Spleen (tissue), 11 donors: ENCODE measurements at regions not wholly inside any gene's neighbourhood (a gene's known extent, or its start where the extent isn't known, plus 50 kb on each side); places are given as distances from the start of the nearest gene placed in this dataset.
"Not testable (repeated sequence)": the region's sequence is repeated elsewhere in the genome, so short reads cannot be mapped to it uniquely, and the experiment has no call there.

Experiments used
- DNase-seq: peaks from one replicate; pipeline ENCODE4 v3.0.0-alpha.2; 2020
- H3K27ac ChIP-seq, 8 donors: fragments of 200-600 bp; sonication (generic) in 7 of 8; 1 replicate in 4 of 8; 2 replicates in 4 of 8; pipeline versions ENCODE4 v1.5.0 to v1.8.0; 2016 to 2021; ENCODE audit warnings: inconsistent platforms in 4 of 8, mild to moderate bottlenecking in 4 of 8, moderate library complexity in 1 of 8
- H3K27me3 ChIP-seq, 7 donors: fragments of 200-600 bp; sonication (generic) in 6 of 7; replicated peaks in 1 of 7; 1 replicate in 4 of 7; 2 replicates in 3 of 7; pipeline versions ENCODE4 v1.5.0 to v1.8.0; 2016 to 2021; ENCODE audit warnings: inconsistent platforms in 3 of 7, mild to moderate bottlenecking in 1 of 7
- H3K36me3 ChIP-seq, 6 donors: fragments of 200-600 bp; sonication (generic) in 5 of 6; 1 replicate in 4 of 6; 2 replicates in 2 of 6; pipeline versions ENCODE4 v1.5.0 to v1.8.0; 2016 to 2021; ENCODE audit warnings: inconsistent platforms in 2 of 6
- H3K4me1 ChIP-seq, 6 donors: fragments of 200-600 bp; sonication (generic) in 5 of 6; 1 replicate in 3 of 6; 2 replicates in 3 of 6; pipeline versions ENCODE4 v1.5.0 to v1.8.0; 2016 to 2021; ENCODE audit warnings: inconsistent platforms in 3 of 6
- H3K4me3 ChIP-seq, 8 donors: fragments of 200-600 bp; sonication (generic) in 7 of 8; 1 replicate in 4 of 8; 2 replicates in 4 of 8; pipeline versions ENCODE4 v1.5.0 to v1.8.0; 2016 to 2021; ENCODE audit warnings: inconsistent platforms in 4 of 8, mild to moderate bottlenecking in 4 of 8, moderate library complexity in 2 of 8
- H3K9me3 ChIP-seq, 8 donors: fragments of 200-600 bp; sonication (generic) in 7 of 8; 1 replicate in 4 of 8; 2 replicates in 4 of 8; pipeline versions ENCODE4 v1.5.0 to v1.8.0; 2016 to 2021; ENCODE audit warnings: inconsistent platforms in 4 of 8
- CTCF ChIP-seq, 11 experiments: fragments of 200-600 bp in 7 of 11; fragments of 450-650 bp in 4 of 11; sonication (generic) in 4 of 11; IDR thresholded peaks in 8 of 11; conservative IDR thresholded peaks in 3 of 11; 1 replicate in 7 of 11; 2 replicates in 4 of 11; pipeline versions ENCODE4 v1.4.0 to v1.8.0; 2016 to 2021; ENCODE audit warnings: antibody characterized with exemption in 11 of 11, inconsistent platforms in 4 of 11, mild to moderate bottlenecking in 1 of 11
- POLR2A ChIP-seq, 3 donors: fragments of 450-650 bp; IDR thresholded peaks; one replicate each; pipeline ENCODE4 v1.5.1; 2017; ENCODE audit warnings: antibody characterized with exemption in 3 of 3, mild to moderate bottlenecking in 1 of 3
- POLR2AphosphoS5 ChIP-seq, 3 donors: sonication (generic); formaldehyde crosslinking; IDR thresholded peaks; one replicate each; pipeline ENCODE4 v1.5.1; 2017; ENCODE audit warnings: antibody characterized with exemption in 3 of 3
- WGBS, 5 donors: extraction: QIAGEN DNeasy Blood & Tissue Kit in 3 of 5; methylation state at CpG; one replicate each; pipeline versions ENCODE4 v1.1.5 to v1.1.7; 2013 to 2018; 5-methylcytosine and 5-hydroxymethylcytosine counted together
- intact Hi-C: fragments of 100-400 bp; cut with DNase I; formaldehyde crosslinking; loops from one replicate; pipeline ENCODE4 v1.15.0; 2023; ENCODE audit warnings: low total_unique reads
- donor health status: healthy with polysubstance abuse.
- donor health status: DM: no; HTN: no; CAD: no; lungs with moderate emphysema.
- donor health status: DM: no; HTN: no; CAD: no.
- donor health status: Bipolar disorder and iron deficiency.
- donor health status: healthy.
- donor health status: DM: no; HTN: no; CAD: no.
- donor health status: DM: yes; HTN: yes; CAD: no.

DNA sequence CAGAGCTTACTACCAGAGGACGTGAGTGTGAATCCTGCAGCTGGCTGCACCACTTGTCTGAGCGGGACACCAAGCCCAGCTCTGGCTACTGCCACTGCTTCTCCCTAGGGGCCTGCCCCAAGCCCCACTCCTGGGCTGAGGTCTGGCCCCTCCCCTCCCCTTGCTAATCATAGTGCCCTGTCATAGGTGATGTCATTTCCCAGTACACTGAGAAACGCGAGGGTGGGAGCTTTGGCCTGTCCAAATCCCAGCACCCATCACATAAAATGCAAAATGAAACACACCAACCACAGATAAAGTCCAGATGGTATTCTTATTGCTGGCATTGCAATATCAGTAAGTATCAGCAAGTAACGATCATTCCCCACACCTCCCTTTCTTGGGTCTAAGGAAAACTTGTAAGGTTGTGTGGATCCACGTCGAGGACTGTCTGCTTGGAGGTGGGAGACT is 77.7 kb downstream of the TOMM20 start:
- 54 to 75% (median 71%) methylated on average over 7 of the region's 7 CpGs for WGBS, 5 donors

DNA sequence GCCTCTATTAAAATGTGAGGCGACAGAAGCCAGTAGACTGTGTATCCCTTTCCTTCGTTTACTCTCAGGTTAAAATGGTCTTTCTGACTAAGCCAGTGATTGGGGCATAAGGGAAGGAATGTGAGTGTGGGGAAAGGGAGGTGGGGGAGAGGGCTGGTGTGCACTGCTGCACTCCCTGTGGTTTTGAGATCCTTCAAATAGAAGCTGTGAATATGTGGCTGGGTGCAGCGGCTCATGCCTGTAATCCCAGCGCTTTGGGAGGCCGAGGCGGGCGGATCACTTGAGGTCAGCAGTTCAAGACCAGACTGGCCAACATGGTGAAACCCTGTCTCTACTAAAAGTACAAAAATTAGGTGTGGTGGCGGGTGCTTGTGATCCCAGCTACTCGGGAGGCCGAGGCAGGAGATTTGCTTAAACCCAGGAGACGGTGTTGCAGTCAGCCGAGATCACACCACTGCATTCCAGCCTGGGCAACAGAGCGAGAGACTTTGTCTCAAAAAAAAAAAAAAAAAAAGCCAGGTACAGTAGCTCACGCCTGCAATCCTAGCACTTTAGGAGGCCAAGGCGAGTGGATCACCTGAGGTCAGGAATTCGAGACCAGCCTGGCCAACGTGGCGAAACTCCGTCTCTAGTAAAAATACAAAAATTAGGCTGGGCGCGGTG is 78.8 kb downstream of the TOMM20 start:
- H3K36me3 ChIP-seq, H3K27ac ChIP-seq, DNase-seq, H3K9me3 ChIP-seq, H3K27me3 ChIP-seq, intact Hi-C loops, H3K4me3 ChIP-seq: not testable (repeated sequence)
- H3K4me1 ChIP-seq, result peaks cover 4 to 21% (median 15%) of the 10 kb centered on the region in 6 donors
- 89 to 96% (median 92%) methylated on average over 21 of the region's 21 CpGs for WGBS, 5 donors

More for the DNA sequence above, 77.7 kb downstream of the TOMM20 start:
- Histone ChIP-seq H3K4me3 (no peak overlapping the region), H3K9me3 (no peaks in the 10 kb centered on the region), H3K4me1 (peaks cover 4 to 21% (median 15%) of the 10 kb centered on the region in 6 donors), H3K27me3 (no peaks in the 10 kb centered on the region), H3K27ac (no peak overlapping the region), H3K36me3 (no peaks in the 10 kb centered on the region)
- no peak for TF ChIP-seq POLR2AphosphoS5 (IDR thresholded peaks at IDR 0.05)
- TF ChIP-seq POLR2A (IDR thresholded peaks at IDR 0.05), result no peak
- no peak for TF ChIP-seq CTCF (IDR thresholded peaks at IDR 0.05 in 8 of 11, conservative IDR thresholded peaks at IDR 0.05 in 3 of 11)
- intact Hi-C loops, result no loop called here
- no peak for DNase-seq

- Histone ChIP-seq H3K27ac (no peak overlapping the region), H3K27me3 (no peaks in the 10 kb centered on the region), H3K4me3 (no peak overlapping the region), H3K4me1 (peaks cover 4 to 21% (median 15%) of the 10 kb centered on the region in 6 donors), H3K36me3 (no peaks in the 10 kb centered on the region), H3K9me3 (no peaks in the 10 kb centered on the region)
- TF ChIP-seq POLR2A (IDR thresholded peaks at IDR 0.05) (no peak), CTCF (IDR thresholded peaks at IDR 0.05 in 8 of 11, conservative IDR thresholded peaks at IDR 0.05 in 3 of 11) (no peak), POLR2AphosphoS5 (IDR thresholded peaks at IDR 0.05) (no peak)
- no peak for DNase-seq
- intact Hi-C loops, result no loop called here
- 94 to 98% (median 96%) methylated on average over 5 of the region's 5 CpGs for WGBS, 5 donors
Observed at GRCh38 chr1:235049217-235049616, 79.4 kb downstream of the TOMM20 start.

- no peak for DNase-seq
- WGBS, 5 donors, result 66 to 79% (median 72%) methylated on average over 6 of the region's 6 CpGs
- Histone ChIP-seq H3K27me3 (no peaks in the 10 kb centered on the region), H3K36me3 (no peaks in the 10 kb centered on the region), H3K4me1 (peaks cover 4 to 21% (median 15%) of the 10 kb centered on the region in 6 donors), H3K9me3 (no peaks in the 10 kb centered on the region), H3K27ac (peak overlapping the region in 7 of 8 donors; percentile 29 to 83 (median 69)), H3K4me3 (no peak overlapping the region)
- TF ChIP-seq POLR2A (IDR thresholded peaks at IDR 0.05), result no peak
- TF ChIP-seq POLR2AphosphoS5 (IDR thresholded peaks at IDR 0.05), result no peak
- no peak for TF ChIP-seq CTCF (IDR thresholded peaks at IDR 0.05 in 8 of 11, conservative IDR thresholded peaks at IDR 0.05 in 3 of 11)
- intact Hi-C loops, result no loop called here
Observed at GRCh38 chr1:235047331-235047871, 81.2 kb downstream of the TOMM20 start.
